MM.1S (cell line): ENCODE measurements at regions not wholly inside any gene's neighbourhood (a gene's known extent, or its start where the extent isn't known, plus 50 kb on each side); places are given as distances from the start of the nearest gene placed in this dataset.

Source experiments
- CTCF ChIP-seq: fragments of 300-600 bp; sonication (generic); IDR thresholded peaks from 2 replicates; pipeline ENCODE4 v1.5.1; 2016; ENCODE audit warnings: antibody characterized with exemption, low read length, mixed read lengths
- EZH2 ChIP-seq: fragments of 300-600 bp; sonication (generic); optimal IDR thresholded peaks from 2 replicates; pipeline ENCODE3; 2017; ENCODE audit warnings: low read depth, mild to moderate bottlenecking, antibody characterized with exemption, low read length, mixed read lengths
- EZH2phosphoT487 ChIP-seq: fragments of 300-600 bp; sonication (generic); IDR thresholded peaks from 2 replicates; pipeline ENCODE4 v1.6.1; 2018; ENCODE audit warnings: antibody characterized with exemption, low read length

- TF ChIP-seq EZH2phosphoT487 (no peak), EZH2 (no peak), CTCF (no peak)
Observed at GRCh38 chr14:42527141-42527540, 920.5 kb downstream of the LRFN5 start.
